Endothelial cell of hepatic sinusoid (primary cell): ENCODE measurements at regions not wholly inside any gene's neighbourhood (a gene's known extent, or its start where the extent isn't known, plus 50 kb on each side); places are given as distances from the start of the nearest gene placed in this dataset.

Experiments
- in situ Hi-C: cut with HindIII; loops from 2 replicates; pipeline ENCODE4 v1.10.0; 2017; ENCODE audit warnings: low sequenced_read_pairs

- in situ Hi-C loops: no loop called here
Observed at GRCh38 chr20:22908944-22909343, 126.2 kb upstream of the SSTR4 start.

- in situ Hi-C loops: no loop called here
Observed at GRCh38 chr20:22909436-22909835, 125.7 kb upstream of the SSTR4 start.

- in situ Hi-C loops: no loop called here
Observed at GRCh38 chr20:22910287-22910852, 124.7 kb upstream of the SSTR4 start.

- in situ Hi-C loops: no loop called here
Observed at GRCh38 chr20:22914291-22914690, 120.8 kb upstream of the SSTR4 start.

- in situ Hi-C loops: no loop called here
Observed at GRCh38 chr20:22915512-22915911, 119.6 kb upstream of the SSTR4 start.

GRCh38 chr20:22916021-22916842 is 118.9 kb upstream of the SSTR4 start:
- in situ Hi-C loops: no loop called here

- in situ Hi-C loops: no loop called here
Observed at GRCh38 chr20:22918286-22918983, 116.7 kb upstream of the SSTR4 start.

GRCh38 chr20:22920898-22921297 is 114.2 kb upstream of the SSTR4 start:
- in situ Hi-C loops: no loop called here

- in situ Hi-C loops: no loop called here
Observed at GRCh38 chr20:22921595-22922421, 113.3 kb upstream of the SSTR4 start.

GRCh38 chr20:22922987-22923386 is 112.1 kb upstream of the SSTR4 start:
- in situ Hi-C loops: no loop called here

- in situ Hi-C loops: no loop called here
Observed at GRCh38 chr20:22924046-22924737, 110.9 kb upstream of the SSTR4 start.

- in situ Hi-C loops: no loop called here
Observed at GRCh38 chr20:22924949-22925612, 110.0 kb upstream of the SSTR4 start.

GRCh38 chr20:22925613-22925983 is 109.5 kb upstream of the SSTR4 start:
- in situ Hi-C loops: no loop called here

GRCh38 chr20:22927537-22927936 is 107.6 kb upstream of the SSTR4 start:
- in situ Hi-C loops: no loop called here

- in situ Hi-C loops: no loop called here
Observed at GRCh38 chr20:22928679-22929078, 106.4 kb upstream of the SSTR4 start.

- in situ Hi-C loops: no loop called here
Observed at GRCh38 chr20:22929661-22930060, 105.5 kb upstream of the SSTR4 start.

GRCh38 chr20:22931653-22932608 is 103.2 kb upstream of the SSTR4 start:
- in situ Hi-C loops: no loop called here

GRCh38 chr20:22939181-22939580 is 95.9 kb upstream of the SSTR4 start:
- in situ Hi-C loops: no loop called here

GRCh38 chr20:22940350-22940749 is 94.8 kb upstream of the SSTR4 start:
- in situ Hi-C loops: no loop called here
